IMR-90 (cell line): ENCODE measurements at regions not wholly inside any gene's neighbourhood (a gene's known extent, or its start where the extent isn't known, plus 50 kb on each side); places are given as distances from the start of the nearest gene placed in this dataset.

Source experiments
- ATAC-seq: fragments of 200-7000 bp; cut with Tn5 transposase; 2 replicates; pipeline ENCODE4 v1.9.1; 2020; ENCODE audit warnings: low read depth, mild to moderate bottlenecking, moderate library complexity
- BruUV-seq: library from RNA; stranded (reverse); fragments of 400-500 nt; replicated peaks from 2 replicates; lab custom pipeline; 2021; lab: Mats Ljungman, UMichigan
- CTCF ChIA-PET: fragments of 300-600 bp; formaldehyde crosslinking; extraction: SDS; loops from one replicate; lab custom pipeline; 2021; ENCODE audit warnings: antibody characterized with exemption; lab: Yijun Ruan, JAX
- POLR2A ChIA-PET: fragments of 300-600 bp; sonication (Branson Sonifier 250); formaldehyde crosslinking; loops from one replicate; lab custom pipeline; 2022; ENCODE audit warnings: antibody characterized with exemption; ENCODE audit not compliant: unreplicated experiment; lab: Charles Lee
- DNase-seq: peaks from one replicate; pipeline ENCODE4 v3.0.0; 2013
- H2AFZ ChIP-seq: replicated peaks from 2 replicates; pipeline ENCODE3; 2013; ENCODE audit warnings: low read length, mild to moderate bottlenecking; ENCODE audit not compliant: poor library complexity
- H2AK5ac ChIP-seq: 2 replicates; pipeline ENCODE4 v1.6.1; 2013; ENCODE audit warnings: low read depth, low read length, inconsistent platforms
- H2AK9ac ChIP-seq: replicated peaks from 2 replicates; pipeline ENCODE3; 2013; ENCODE audit warnings: mild to moderate bottlenecking, low read depth, low read length, moderate library complexity; ENCODE audit not compliant: poor library complexity
- H2BK120ac ChIP-seq: 2 replicates; pipeline ENCODE4 v1.6.1; 2013; ENCODE audit warnings: low read depth, low read length, inconsistent platforms
- H2BK15ac ChIP-seq: 3 replicates; pipeline ENCODE4 v1.6.1; 2013; ENCODE audit warnings: low read depth, low read length, inconsistent platforms
- H2BK20ac ChIP-seq: 2 replicates; pipeline ENCODE4 v1.6.1; 2013; ENCODE audit warnings: low read depth, mild to moderate bottlenecking, inconsistent platforms, low read length, moderate library complexity
- H2BK5ac ChIP-seq: 2 replicates; pipeline ENCODE4 v1.6.1; 2013; ENCODE audit warnings: mild to moderate bottlenecking, low read depth, low read length, inconsistent platforms; ENCODE audit not compliant: poor library complexity, severe bottlenecking
- H3K14ac ChIP-seq: replicated peaks from 2 replicates; pipeline ENCODE4 v1.6.1; 2013; ENCODE audit warnings: low read depth, low read length, inconsistent platforms
- H3K18ac ChIP-seq: 2 replicates; pipeline ENCODE4 v1.6.1; 2013; ENCODE audit warnings: low read depth, low read length, control low read depth
- H3K23ac ChIP-seq: 2 replicates; pipeline ENCODE4 v1.6.1; 2013; ENCODE audit warnings: low read depth, low read length, inconsistent platforms
- H3K27ac ChIP-seq: 2 replicates; pipeline ENCODE4 v1.5.1; 2013; ENCODE audit warnings: mild to moderate bottlenecking, control low read depth, low read length; ENCODE audit not compliant: insufficient read depth
- H3K27me3 ChIP-seq: 2 replicates; pipeline ENCODE4 v1.6.1; 2013; ENCODE audit warnings: low read length; ENCODE audit not compliant: control insufficient read depth, insufficient read depth
- H3K36me3 ChIP-seq: 2 replicates; pipeline ENCODE4 v1.6.1; 2013; ENCODE audit warnings: low read length, mixed read lengths; ENCODE audit not compliant: control insufficient read depth, insufficient read depth
- H3K4ac ChIP-seq: 2 replicates; pipeline ENCODE4 v1.6.1; 2013; ENCODE audit warnings: low read depth, low read length, inconsistent platforms
- H3K4me1 ChIP-seq: 2 replicates; pipeline ENCODE4 v1.6.1; 2013; ENCODE audit warnings: low read length, mixed read lengths; ENCODE audit not compliant: control insufficient read depth, insufficient read depth
- H3K4me2 ChIP-seq: 2 replicates; pipeline ENCODE4 v1.6.1; 2013; ENCODE audit warnings: low read depth, mild to moderate bottlenecking, control low read depth, low read length, moderate library complexity
- H3K4me3 ChIP-seq: 2 replicates; pipeline ENCODE4 v1.5.1; 2013; ENCODE audit warnings: low read depth, mild to moderate bottlenecking, control low read depth, low read length, moderate library complexity; ENCODE audit not compliant: insufficient read depth
- H3K56ac ChIP-seq: 2 replicates; pipeline ENCODE4 v1.6.1; 2013; ENCODE audit warnings: low read length, inconsistent platforms; ENCODE audit not compliant: insufficient read depth; ENCODE audit errors: extremely low read depth
- H3K79me1 ChIP-seq, 2 experiments: 2 replicates each; pipeline ENCODE4 v1.6.1; 2013; ENCODE audit warnings: low read length in 2 of 2, inconsistent platforms in 1 of 2, low read depth in 1 of 2
- H3K9ac ChIP-seq: 2 replicates; pipeline ENCODE4 v1.6.1; 2013; ENCODE audit warnings: low read depth, low read length, control low read depth
- H3K9me1 ChIP-seq: 2 replicates; pipeline ENCODE4 v1.6.1; 2013; ENCODE audit warnings: low read length, inconsistent platforms; ENCODE audit not compliant: insufficient read depth
- H3K9me3 ChIP-seq: 2 replicates; pipeline ENCODE4 v1.6.1; 2013; ENCODE audit warnings: low read length; ENCODE audit not compliant: control insufficient read depth, insufficient read depth
- H4K20me1 ChIP-seq: 2 replicates; pipeline ENCODE4 v1.6.1; 2013; ENCODE audit warnings: low read length, inconsistent platforms; ENCODE audit not compliant: insufficient read depth
- H4K5ac ChIP-seq: 2 replicates; pipeline ENCODE4 v1.6.1; 2013; ENCODE audit warnings: mild to moderate bottlenecking, low read depth, low read length, control low read depth
- H4K8ac ChIP-seq, 2 experiments: 2 replicates each; pipeline ENCODE4 v1.6.1; 2013; ENCODE audit warnings: low read depth in 2 of 2, low read length in 2 of 2, control low read depth in 1 of 2, inconsistent platforms in 1 of 2
- H4K91ac ChIP-seq: 2 replicates; pipeline ENCODE4 v1.6.1; 2013; ENCODE audit warnings: low read depth, low read length, inconsistent platforms; ENCODE audit not compliant: insufficient read depth
- BHLHE40 ChIP-seq: fragments of 150-350 bp; IDR thresholded peaks from 2 replicates; pipeline ENCODE4 v1.6.1; 2016; ENCODE audit warnings: mild to moderate bottlenecking, low read depth, low read length
- CHD1 ChIP-seq: IDR thresholded peaks from 2 replicates; pipeline ENCODE4 v1.6.1; 2012; ENCODE audit warnings: low read depth, low read length, improper control_type of control experiment
- CTCF ChIP-seq: conservative IDR thresholded peaks from 2 replicates; pipeline ENCODE4 v1.5.1; 2012; ENCODE audit warnings: mild to moderate bottlenecking, low read depth, low read length, improper control_type of control experiment
- FOS ChIP-seq: fragments of 150-350 bp; IDR thresholded peaks from 2 replicates; pipeline ENCODE4 v1.6.1; 2016; ENCODE audit warnings: low read depth, low read length
- MAZ ChIP-seq: IDR thresholded peaks from 2 replicates; pipeline ENCODE4 v1.6.1; 2012; ENCODE audit warnings: low read depth, mild to moderate bottlenecking, low read length, improper control_type of control experiment, moderate library complexity, borderline replicate concordance
- MXI1 ChIP-seq: IDR thresholded peaks from 2 replicates; pipeline ENCODE4 v1.6.1; 2012; ENCODE audit warnings: low read depth, mild to moderate bottlenecking, low read length, moderate library complexity, borderline replicate concordance
- POLR2A ChIP-seq: IDR thresholded peaks from 2 replicates; pipeline ENCODE4 v1.6.1; 2012; ENCODE audit warnings: mild to moderate bottlenecking, low read depth, low read length
- RAD21 ChIP-seq: IDR thresholded peaks from 2 replicates; pipeline ENCODE4 v1.6.1; 2012; ENCODE audit warnings: low read length, improper control_type of control experiment
- RCOR1 ChIP-seq: IDR thresholded peaks from 2 replicates; pipeline ENCODE4 v1.6.1; 2012; ENCODE audit warnings: mild to moderate bottlenecking, low read length, improper control_type of control experiment; ENCODE audit not compliant: insufficient replicate concordance
- RFX5 ChIP-seq: IDR thresholded peaks from 2 replicates; pipeline ENCODE4 v1.8.0; 2012; ENCODE audit warnings: low read depth, mild to moderate bottlenecking, low read length, moderate library complexity
- SMC3 ChIP-seq: fragments of 150-350 bp; IDR thresholded peaks from 2 replicates; pipeline ENCODE4 v1.6.1; 2016; ENCODE audit warnings: low read depth, mild to moderate bottlenecking, antibody characterized with exemption, low read length, moderate library complexity
- WGBS, 2 experiments: methylation state at CpG; one replicate each; pipeline versions ENCODE4 v1.1.5 to v1.1.7; 2013; ENCODE audit warnings: missing lambda C conversion rate in 2 of 2; ENCODE audit not compliant: insufficient read length in 1 of 2; ENCODE audit errors: extremely low coverage in 2 of 2; 5-methylcytosine and 5-hydroxymethylcytosine counted together
- dilution Hi-C: fragments of 300-500 bp; cut with HindIII; formaldehyde crosslinking; loops from one replicate; pipeline ENCODE4 v1.14.3; 2018; ENCODE audit warnings: low sequenced_read_pairs; ENCODE audit not compliant: unreplicated experiment
- in situ Hi-C: fragments of 300-500 bp; cut with MboI; formaldehyde crosslinking; loops from 3 replicates; pipeline ENCODE4 v1.14.3; 2019; ENCODE audit warnings: low sequenced_read_pairs, inconsistent platforms, mixed read lengths
- intact Hi-C: fragments of 100-400 bp; cut with micrococcal nuclease; formaldehyde crosslinking; loops from 2 replicates; pipeline ENCODE4 v1.10.0; 2022
- TF ChIP-seq, protein P1 (sequence below): fragments of 150-350 bp; IDR thresholded peaks from 2 replicates; pipeline ENCODE4 v1.6.1; 2017; ENCODE audit warnings: mild to moderate bottlenecking, antibody characterized with exemption, low read length, low read depth

- dilution Hi-C loops (no loop called here), in situ Hi-C loops (no loop called here), intact Hi-C loops (no loop called here)
- Histone ChIP-seq H3K4me1 (no peaks in the 10 kb centered on the region), H3K4me3 (no peak overlapping the region), H4K91ac (no peak overlapping the region), H3K36me3 (no peaks in the 10 kb centered on the region), H3K9me1 (no peaks in the 10 kb centered on the region), H3K14ac (no peak overlapping the region), H2AK9ac (no peak overlapping the region), H3K9ac (no peak overlapping the region), H3K27ac (no peak overlapping the region), H3K4me2 (no peak overlapping the region), H2BK20ac (no peak overlapping the region), H3K18ac (no peak overlapping the region), H3K9me3 (peaks cover 36% of the 10 kb centered on the region), H2BK5ac (no peak overlapping the region), H3K79me1 (no peaks in the 10 kb centered on the region), H3K4ac (no peak overlapping the region), H2AFZ (no peak overlapping the region), H2AK5ac (no peak overlapping the region), H3K27me3 (no peaks in the 10 kb centered on the region), H2BK15ac (no peak overlapping the region), H3K56ac (no peak overlapping the region), H4K20me1 (no peaks in the 10 kb centered on the region), H2BK120ac (no peak overlapping the region), H4K5ac (no peak overlapping the region), H4K8ac (no peak overlapping the region), H3K23ac (no peak overlapping the region)
- BruUV-seq = no TSS peak
- DNase-seq = no peak
- ATAC-seq = no peak
- ChIA-PET CTCF (no interaction called here), POLR2A (interaction anchor here (0.5 kb wide), 1 partner anchor 21 kb away, joined by 3 read pairs; no protein-coding TSS in a partner anchor)
- no CpG with 5 or more reads among the region's 2 CpGs for WGBS, 2 experiments
- TF ChIP-seq RAD21 (no peak), BHLHE40 (no peak), MAZ (no peak), MXI1 (no peak), SMC3 (no peak), RFX5 (no peak), FOS (no peak), RCOR1 (no peak), CHD1 (no peak), POLR2A (no peak), CTCF (no peak)
- TF ChIP-seq, protein P1, sequence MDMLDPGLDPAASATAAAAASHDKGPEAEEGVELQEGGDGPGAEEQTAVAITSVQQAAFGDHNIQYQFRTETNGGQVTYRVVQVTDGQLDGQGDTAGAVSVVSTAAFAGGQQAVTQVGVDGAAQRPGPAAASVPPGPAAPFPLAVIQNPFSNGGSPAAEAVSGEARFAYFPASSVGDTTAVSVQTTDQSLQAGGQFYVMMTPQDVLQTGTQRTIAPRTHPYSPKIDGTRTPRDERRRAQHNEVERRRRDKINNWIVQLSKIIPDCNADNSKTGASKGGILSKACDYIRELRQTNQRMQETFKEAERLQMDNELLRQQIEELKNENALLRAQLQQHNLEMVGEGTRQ = no peak
Measured at GRCh38 chr5:3362606-3362910, 233.1 kb upstream of the IRX1 start.
